OCI-LY7 (cell line): ENCODE measurements at regions not wholly inside any gene's neighbourhood (a gene's known extent, or its start where the extent isn't known, plus 50 kb on each side); places are given as distances from the start of the nearest gene placed in this dataset.

ENCODE experiments used
- BruUV-seq: library from RNA; stranded (reverse); fragments of 400-500 nt; replicated peaks from 2 replicates; lab custom pipeline; 2021; lab: Mats Ljungman, UMichigan
- CTCF ChIA-PET: fragments of 300-600 bp; sonication (Branson Sonifier 250); formaldehyde crosslinking; loops from one replicate; lab custom pipeline; 2022; ENCODE audit warnings: antibody characterized with exemption; ENCODE audit not compliant: unreplicated experiment; lab: Charles Lee
- POLR2A ChIA-PET: fragments of 300-600 bp; sonication (Branson Sonifier 250); formaldehyde crosslinking; loops from one replicate; lab custom pipeline; 2022; ENCODE audit warnings: antibody characterized with exemption; lab: Charles Lee
- DNase-seq: peaks from one replicate; pipeline ENCODE4 v3.0.0-alpha.2; 2015; ENCODE audit warnings: low spot score
- H2AFZ ChIP-seq: fragments of 200-600 bp; sonication (generic), shearing (Covaris generic); 2 replicates; pipeline ENCODE4 v1.6.1; 2014; ENCODE audit warnings: mild to moderate bottlenecking, antibody characterized with exemption, low read length, moderate library complexity
- H3K27ac ChIP-seq: fragments of 200-600 bp; sonication (generic); 2 replicates; pipeline ENCODE4 v1.5.1; 2014; ENCODE audit warnings: mixed run types, low read depth, mild to moderate bottlenecking, moderate library complexity, low read length, inconsistent platforms; ENCODE audit not compliant: poor library complexity, severe bottlenecking
- H3K36me3 ChIP-seq: fragments of 200-600 bp; sonication (generic); 2 replicates; pipeline ENCODE4 v1.6.1; 2014; ENCODE audit warnings: mild to moderate bottlenecking, antibody characterized with exemption, low read length, moderate library complexity, mixed read lengths; ENCODE audit not compliant: insufficient read depth
- H3K4me1 ChIP-seq: fragments of 200-600 bp; sonication (generic); 2 replicates; pipeline ENCODE4 v1.5.1; 2014; ENCODE audit warnings: mild to moderate bottlenecking, low read length; ENCODE audit not compliant: insufficient read depth, poor library complexity, severe bottlenecking
- H3K4me2 ChIP-seq: fragments of 200-600 bp; sonication (generic); 2 replicates; pipeline ENCODE4 v1.6.1; 2014; ENCODE audit warnings: mild to moderate bottlenecking, low read length
- H3K4me3 ChIP-seq: fragments of 200-600 bp; sonication (generic); 2 replicates; pipeline ENCODE4 v1.5.1; 2014; ENCODE audit warnings: mild to moderate bottlenecking, low read depth, low read length; ENCODE audit not compliant: poor library complexity, severe bottlenecking
- H3K79me2 ChIP-seq: fragments of 200-600 bp; sonication (generic); 2 replicates; pipeline ENCODE4 v1.6.1; 2016; ENCODE audit warnings: low read depth, mild to moderate bottlenecking, low read length, moderate library complexity, mixed read lengths; ENCODE audit not compliant: insufficient read depth
- H3K9me2 ChIP-seq: fragments of 200-600 bp; sonication (generic); 2 replicates; pipeline ENCODE4 v1.6.1; 2016; ENCODE audit warnings: mild to moderate bottlenecking, low read length, mixed read lengths; ENCODE audit not compliant: insufficient read depth
- H3K9me3 ChIP-seq: fragments of 200-600 bp; sonication (generic); 2 replicates; pipeline ENCODE4 v1.6.1; 2014; ENCODE audit warnings: mild to moderate bottlenecking, mixed run types, low read length, mixed read lengths
- H4K20me1 ChIP-seq: fragments of 200-600 bp; sonication (generic); 2 replicates; pipeline ENCODE4 v1.6.1; 2014; ENCODE audit warnings: mild to moderate bottlenecking, antibody characterized with exemption, low read length, moderate library complexity, mixed read lengths; ENCODE audit not compliant: insufficient read depth
- EZH2phosphoT487 ChIP-seq: fragments of 200-600 bp; sonication (generic); IDR thresholded peaks from 2 replicates; pipeline ENCODE4 v1.6.1; 2018; ENCODE audit warnings: low read depth, borderline replicate concordance, mild to moderate bottlenecking, mixed run types, antibody characterized with exemption, low read length, moderate library complexity, mixed read lengths
- intact Hi-C: fragments of 100-400 bp; cut with micrococcal nuclease; formaldehyde crosslinking; loops from one replicate; pipeline ENCODE4 v1.10.0; 2022; ENCODE audit not compliant: unreplicated experiment
- TF ChIP-seq, protein P1 (sequence below): fragments of 200-600 bp; sonication (generic); conservative IDR thresholded peaks from 2 replicates; pipeline ENCODE4 v1.5.1; 2014; ENCODE audit warnings: mild to moderate bottlenecking, antibody characterized with exemption, low read length, moderate library complexity, mixed read lengths

DNA sequence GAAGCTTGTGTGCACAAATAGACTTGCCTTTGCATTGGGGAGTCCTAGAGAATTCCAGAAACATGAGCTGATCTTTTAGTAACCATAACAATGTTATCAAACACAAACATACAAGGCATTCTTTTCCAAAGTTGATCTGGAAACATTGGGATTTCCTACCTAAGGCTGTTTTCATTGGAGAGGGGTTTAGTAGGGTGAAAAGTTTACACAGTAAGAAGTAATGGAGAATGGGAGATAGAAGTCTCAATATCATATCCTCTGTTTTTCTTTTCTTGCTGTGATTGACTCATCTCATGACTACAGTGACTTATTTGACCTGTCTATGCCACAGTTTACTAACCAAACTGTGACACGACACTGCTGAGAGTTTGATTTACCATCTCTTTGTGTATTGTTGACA is 65.6 kb upstream of the PLA2G4A start:
- CTCF ChIA-PET = no interaction called here
- intact Hi-C loops = no loop called here
- BruUV-seq = no TSS peak

DNA sequence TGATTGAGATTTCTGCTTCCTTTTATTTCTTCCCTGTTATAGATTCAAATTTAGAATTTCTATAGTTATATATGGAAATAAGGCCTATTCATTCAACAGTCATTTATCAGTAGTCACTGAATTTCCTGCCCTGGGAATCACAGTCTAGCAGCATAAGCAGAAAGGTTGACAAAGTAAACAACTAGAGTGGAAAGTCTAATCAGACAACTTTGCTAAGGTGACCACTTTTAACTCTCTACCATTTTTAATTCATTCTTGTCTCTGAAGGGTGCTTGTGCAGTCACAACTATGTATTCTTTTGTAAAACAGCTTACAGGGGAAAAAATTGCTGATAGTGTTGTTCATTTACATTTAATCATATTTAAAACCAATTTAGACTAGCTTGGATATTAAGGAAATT is 66.1 kb upstream of the PLA2G4A start:
- ChIA-PET POLR2A (no interaction called here), CTCF (no interaction called here)
- H3K79me2 ChIP-seq = no peaks in the 10 kb centered on the region
- no peaks in the 10 kb centered on the region for H3K9me3 ChIP-seq
- no peak overlapping the region for H2AFZ ChIP-seq
- no peak for DNase-seq
- no peaks in the 10 kb centered on the region for H3K4me1 ChIP-seq
- no peaks in the 10 kb centered on the region for H3K36me3 ChIP-seq
- H4K20me1 ChIP-seq = no peaks in the 10 kb centered on the region
- H3K4me2 ChIP-seq = no peak overlapping the region
- H3K27ac ChIP-seq = no peak overlapping the region
- TF ChIP-seq, protein P1, sequence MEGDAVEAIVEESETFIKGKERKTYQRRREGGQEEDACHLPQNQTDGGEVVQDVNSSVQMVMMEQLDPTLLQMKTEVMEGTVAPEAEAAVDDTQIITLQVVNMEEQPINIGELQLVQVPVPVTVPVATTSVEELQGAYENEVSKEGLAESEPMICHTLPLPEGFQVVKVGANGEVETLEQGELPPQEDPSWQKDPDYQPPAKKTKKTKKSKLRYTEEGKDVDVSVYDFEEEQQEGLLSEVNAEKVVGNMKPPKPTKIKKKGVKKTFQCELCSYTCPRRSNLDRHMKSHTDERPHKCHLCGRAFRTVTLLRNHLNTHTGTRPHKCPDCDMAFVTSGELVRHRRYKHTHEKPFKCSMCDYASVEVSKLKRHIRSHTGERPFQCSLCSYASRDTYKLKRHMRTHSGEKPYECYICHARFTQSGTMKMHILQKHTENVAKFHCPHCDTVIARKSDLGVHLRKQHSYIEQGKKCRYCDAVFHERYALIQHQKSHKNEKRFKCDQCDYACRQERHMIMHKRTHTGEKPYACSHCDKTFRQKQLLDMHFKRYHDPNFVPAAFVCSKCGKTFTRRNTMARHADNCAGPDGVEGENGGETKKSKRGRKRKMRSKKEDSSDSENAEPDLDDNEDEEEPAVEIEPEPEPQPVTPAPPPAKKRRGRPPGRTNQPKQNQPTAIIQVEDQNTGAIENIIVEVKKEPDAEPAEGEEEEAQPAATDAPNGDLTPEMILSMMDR = no peak
- TF ChIP-seq EZH2phosphoT487 = no peak
- BruUV-seq = no TSS peak
- H3K9me2 ChIP-seq = no peaks in the 10 kb centered on the region
- no peak overlapping the region for H3K4me3 ChIP-seq
- intact Hi-C loops = no loop called here

More for the DNA sequence above, 65.6 kb upstream of the PLA2G4A start:
- DNase-seq = no peak
- H2AFZ ChIP-seq = no peak overlapping the region
- no peak overlapping the region for H3K4me2 ChIP-seq
- TF ChIP-seq EZH2phosphoT487 = no peak
- no peaks in the 10 kb centered on the region for H3K9me2 ChIP-seq
- POLR2A ChIA-PET = interaction anchor here (0.5 kb wide), 1 partner anchor 1028 kb away, joined by 3 read pairs; no protein-coding TSS in a partner anchor
- no peaks in the 10 kb centered on the region for H3K4me1 ChIP-seq
- H3K79me2 ChIP-seq = no peaks in the 10 kb centered on the region
- H4K20me1 ChIP-seq = no peaks in the 10 kb centered on the region
- no peak overlapping the region for H3K27ac ChIP-seq
- no peaks in the 10 kb centered on the region for H3K9me3 ChIP-seq
- no peak overlapping the region for H3K4me3 ChIP-seq
- H3K36me3 ChIP-seq = no peaks in the 10 kb centered on the region

DNA sequence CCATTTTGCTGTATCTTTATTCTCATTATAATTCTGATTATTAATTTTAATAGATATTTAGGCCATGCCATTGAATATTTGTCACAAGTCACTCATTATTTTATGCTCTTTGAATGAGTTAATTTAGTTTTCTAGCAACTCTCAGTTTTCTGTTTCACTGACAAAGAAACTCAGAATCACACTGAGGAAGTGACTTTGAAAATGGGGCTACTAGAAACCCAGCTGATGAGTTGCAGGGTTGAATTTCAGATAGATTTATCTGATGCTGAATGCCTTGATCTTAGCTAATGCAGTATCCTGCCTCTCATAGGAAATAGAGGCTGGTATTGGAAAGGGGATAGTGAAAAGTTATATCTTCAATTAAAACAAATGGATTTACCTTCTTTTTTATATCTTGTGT is 67.4 kb upstream of the PLA2G4A start:
- H2AFZ ChIP-seq = no peak overlapping the region
- no peaks in the 10 kb centered on the region for H3K36me3 ChIP-seq
- no peak for DNase-seq
- no peak overlapping the region for H3K27ac ChIP-seq
- POLR2A ChIA-PET = interaction anchor here (0.6 kb wide), 1 partner anchor 165 kb away, joined by 3 read pairs; no protein-coding TSS in a partner anchor
- CTCF ChIA-PET = no interaction called here
- no TSS peak for BruUV-seq
- TF ChIP-seq, protein P1 = no peak
- TF ChIP-seq EZH2phosphoT487 = no peak
- no peaks in the 10 kb centered on the region for H3K79me2 ChIP-seq
- no peak overlapping the region for H3K4me3 ChIP-seq
- no peaks in the 10 kb centered on the region for H3K9me3 ChIP-seq
- no peaks in the 10 kb centered on the region for H3K4me1 ChIP-seq
- H3K4me2 ChIP-seq = no peak overlapping the region
- H3K9me2 ChIP-seq = no peaks in the 10 kb centered on the region
- no peaks in the 10 kb centered on the region for H4K20me1 ChIP-seq
- intact Hi-C loops = no loop called here
